WTC11 (cell line): ENCODE measurements at regions not wholly inside any gene's neighbourhood (a gene's known extent, or its start where the extent isn't known, plus 50 kb on each side); places are given as distances from the start of the nearest gene placed in this dataset.

Experiments
- CTCF ChIP-seq: fragments of 200-600 bp; IDR thresholded peaks from 2 replicates; pipeline ENCODE4 v1.8.0; 2022; ENCODE audit warnings: antibody characterized with exemption
- HMGXB4 ChIP-seq: sonication (generic); formaldehyde crosslinking; IDR thresholded peaks from 2 replicates; pipeline ENCODE4 v1.8.1; 2023; ENCODE audit warnings: mild to moderate bottlenecking, moderate library complexity, missing genetic modification reagents
- NR2C2 ChIP-seq: sonication (generic); formaldehyde crosslinking; IDR thresholded peaks from 2 replicates; pipeline ENCODE4 v1.8.0; 2022; ENCODE audit warnings: mild to moderate bottlenecking, missing genetic modification reagents
- SP1 ChIP-seq: sonication (generic); formaldehyde crosslinking; conservative IDR thresholded peaks from 2 replicates; pipeline ENCODE4 v1.8.1; 2022; ENCODE audit warnings: missing genetic modification reagents
- TF ChIP-seq, protein P1 (sequence below): sonication (generic); formaldehyde crosslinking; IDR thresholded peaks from 2 replicates; pipeline ENCODE4 v1.8.1; 2023; ENCODE audit warnings: mild to moderate bottlenecking, missing genetic modification reagents, borderline replicate concordance

DNA sequence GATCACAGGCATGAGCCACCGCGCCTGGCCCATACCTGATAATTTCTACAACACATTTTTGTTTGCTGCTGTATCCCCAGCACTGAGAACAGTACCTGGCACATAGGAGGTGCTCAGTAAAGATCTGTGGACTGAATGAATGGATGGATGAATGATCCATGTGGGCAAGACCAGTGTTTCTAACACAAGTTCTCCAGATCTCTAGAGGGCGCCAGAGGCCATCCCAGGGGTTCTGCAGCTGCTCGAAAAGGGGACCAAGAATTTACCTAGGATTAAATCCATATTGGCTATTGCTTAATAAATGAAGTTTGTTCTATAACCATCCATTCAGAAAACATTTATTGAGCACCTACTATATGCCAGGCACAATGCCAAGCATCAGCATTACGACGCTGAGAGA lies 167.7 kb downstream of the ACTL8 start:
- TF ChIP-seq CTCF (peak; percentile 48), HMGXB4 (no peak), SP1 (no peak), NR2C2 (no peak)
- TF ChIP-seq, protein P1, sequence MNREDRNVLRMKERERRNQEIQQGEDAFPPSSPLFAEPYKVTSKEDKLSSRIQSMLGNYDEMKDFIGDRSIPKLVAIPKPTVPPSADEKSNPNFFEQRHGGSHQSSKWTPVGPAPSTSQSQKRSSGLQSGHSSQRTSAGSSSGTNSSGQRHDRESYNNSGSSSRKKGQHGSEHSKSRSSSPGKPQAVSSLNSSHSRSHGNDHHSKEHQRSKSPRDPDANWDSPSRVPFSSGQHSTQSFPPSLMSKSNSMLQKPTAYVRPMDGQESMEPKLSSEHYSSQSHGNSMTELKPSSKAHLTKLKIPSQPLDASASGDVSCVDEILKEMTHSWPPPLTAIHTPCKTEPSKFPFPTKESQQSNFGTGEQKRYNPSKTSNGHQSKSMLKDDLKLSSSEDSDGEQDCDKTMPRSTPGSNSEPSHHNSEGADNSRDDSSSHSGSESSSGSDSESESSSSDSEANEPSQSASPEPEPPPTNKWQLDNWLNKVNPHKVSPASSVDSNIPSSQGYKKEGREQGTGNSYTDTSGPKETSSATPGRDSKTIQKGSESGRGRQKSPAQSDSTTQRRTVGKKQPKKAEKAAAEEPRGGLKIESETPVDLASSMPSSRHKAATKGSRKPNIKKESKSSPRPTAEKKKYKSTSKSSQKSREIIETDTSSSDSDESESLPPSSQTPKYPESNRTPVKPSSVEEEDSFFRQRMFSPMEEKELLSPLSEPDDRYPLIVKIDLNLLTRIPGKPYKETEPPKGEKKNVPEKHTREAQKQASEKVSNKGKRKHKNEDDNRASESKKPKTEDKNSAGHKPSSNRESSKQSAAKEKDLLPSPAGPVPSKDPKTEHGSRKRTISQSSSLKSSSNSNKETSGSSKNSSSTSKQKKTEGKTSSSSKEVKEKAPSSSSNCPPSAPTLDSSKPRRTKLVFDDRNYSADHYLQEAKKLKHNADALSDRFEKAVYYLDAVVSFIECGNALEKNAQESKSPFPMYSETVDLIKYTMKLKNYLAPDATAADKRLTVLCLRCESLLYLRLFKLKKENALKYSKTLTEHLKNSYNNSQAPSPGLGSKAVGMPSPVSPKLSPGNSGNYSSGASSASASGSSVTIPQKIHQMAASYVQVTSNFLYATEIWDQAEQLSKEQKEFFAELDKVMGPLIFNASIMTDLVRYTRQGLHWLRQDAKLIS = no peak
